Femur (tissue), 1 donor: ENCODE measurements at regions not wholly inside any gene's neighbourhood (a gene's known extent, or its start where the extent isn't known, plus 50 kb on each side); places are given as distances from the start of the nearest gene placed in this dataset.

Experiments used
- DNase-seq: peaks from one replicate; pipeline ENCODE4 v3.0.0-alpha.2; 2017

DNA sequence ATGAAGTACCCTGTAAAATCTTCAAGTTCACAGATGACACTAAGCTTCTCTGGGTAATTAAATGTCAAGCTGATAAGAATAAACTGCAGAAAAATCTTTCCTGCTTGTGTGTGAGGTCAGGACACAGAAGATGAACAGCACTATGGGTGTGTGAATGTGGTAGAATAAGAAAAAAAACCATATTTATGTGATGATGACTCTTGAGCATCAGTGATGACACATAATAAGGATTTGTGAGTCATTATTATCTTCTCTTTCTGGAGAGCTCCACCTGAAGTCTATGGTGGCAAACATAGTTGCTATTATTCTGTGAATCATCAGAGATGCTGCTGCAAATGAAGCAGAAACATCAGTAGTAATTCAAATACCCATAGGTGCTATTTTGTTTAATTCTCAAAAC is 422.4 kb downstream of the DIPK2A start:
- no peak for DNase-seq

DNA sequence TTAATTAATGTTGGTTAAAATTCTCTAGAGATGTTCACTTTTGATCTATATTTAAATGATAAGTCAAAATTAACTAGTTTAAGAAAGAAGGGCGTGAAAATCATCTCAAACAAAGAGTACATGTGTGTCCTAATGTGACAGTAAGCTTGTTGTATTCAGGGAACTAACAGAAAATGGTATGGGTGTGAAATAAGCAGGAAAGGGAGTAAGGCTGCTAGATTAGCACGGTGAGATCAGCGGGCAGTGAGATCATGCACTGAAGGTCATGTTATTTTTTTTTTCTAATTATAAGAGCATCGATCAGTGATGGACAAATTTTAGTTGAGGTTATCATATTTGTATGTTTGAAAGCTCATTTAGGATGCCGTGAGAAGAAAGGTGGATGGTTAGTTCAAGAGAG is 430.8 kb downstream of the DIPK2A start:
- no peak for DNase-seq

DNA sequence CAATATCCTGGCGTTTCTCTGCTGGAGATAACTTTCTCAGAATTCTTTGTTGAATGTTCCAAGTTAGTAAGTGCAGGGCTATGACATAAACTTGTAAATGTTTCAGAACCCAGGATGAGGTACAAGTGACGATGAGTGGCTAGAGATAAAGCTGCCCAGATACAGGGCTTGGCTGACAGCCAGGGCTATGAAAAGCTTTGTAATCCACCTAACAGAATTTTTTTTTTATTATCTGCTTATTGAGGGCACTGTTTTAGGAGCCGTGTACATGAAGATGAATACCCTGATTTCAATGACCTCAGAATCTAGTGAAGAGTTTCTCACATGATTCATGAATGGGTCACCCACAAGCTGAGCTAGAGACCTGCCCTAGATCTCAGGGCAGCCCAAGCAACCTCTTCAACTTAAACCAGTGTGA is 431.4 kb downstream of the DIPK2A start:
- DNase-seq: no peak

DNA sequence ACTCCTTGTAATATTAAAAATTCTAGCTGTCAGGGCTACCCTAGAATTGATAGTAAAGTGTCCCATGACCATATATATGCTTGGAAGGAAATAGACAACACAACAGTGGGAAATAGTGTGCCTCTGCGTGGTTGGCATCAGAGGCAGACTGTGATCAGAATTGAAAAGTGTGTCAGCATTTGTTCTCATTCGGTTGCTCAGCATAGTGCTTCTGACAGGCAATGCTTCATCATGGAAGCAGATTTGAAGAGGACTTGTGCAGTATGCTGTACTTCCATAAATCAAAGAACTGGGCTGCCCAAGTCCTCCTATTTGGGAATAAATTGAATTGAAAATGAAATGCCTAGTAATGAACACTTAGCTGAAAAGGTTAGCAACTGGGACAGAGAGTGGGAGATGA is 435.7 kb downstream of the DIPK2A start:
- DNase-seq: no peak

DNA sequence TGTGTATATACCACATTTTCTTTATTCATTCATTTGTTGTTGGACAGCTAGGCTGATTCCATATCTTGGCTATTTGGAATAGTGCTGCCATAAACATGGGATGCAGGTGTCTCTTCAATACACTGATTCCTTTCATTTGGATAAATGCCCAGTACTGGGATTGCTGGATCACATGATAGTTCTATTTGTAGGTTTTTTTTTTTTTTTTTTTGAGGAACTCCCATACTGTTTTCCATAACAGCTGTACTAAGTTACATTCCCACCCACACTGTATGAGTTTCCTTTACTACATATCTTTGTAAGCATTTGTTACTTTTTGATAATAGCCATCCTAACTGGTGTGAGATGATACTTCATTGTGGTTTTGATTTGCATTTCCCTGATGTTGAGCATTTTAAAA is 437.7 kb downstream of the DIPK2A start:
- no peak for DNase-seq

DNA sequence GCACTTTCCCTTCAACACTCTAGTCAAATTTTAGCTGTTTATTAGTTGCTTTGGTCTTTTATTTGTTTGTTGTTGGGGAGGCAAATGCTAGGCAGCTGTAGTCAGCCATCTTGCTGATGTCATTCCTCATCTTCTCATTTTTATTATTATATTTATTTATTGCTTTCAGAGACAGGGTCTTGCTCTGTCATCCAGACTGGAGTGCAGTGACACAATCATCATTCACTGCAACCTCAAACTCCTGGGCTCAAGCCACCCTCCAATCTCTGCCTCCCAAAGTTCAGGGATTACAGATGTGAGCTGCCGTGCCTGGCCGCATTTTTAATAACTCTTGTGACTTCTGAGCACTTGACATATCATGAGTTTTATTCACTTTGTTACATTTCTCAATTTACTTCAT is 441.4 kb downstream of the DIPK2A start:
- no peak for DNase-seq

DNA sequence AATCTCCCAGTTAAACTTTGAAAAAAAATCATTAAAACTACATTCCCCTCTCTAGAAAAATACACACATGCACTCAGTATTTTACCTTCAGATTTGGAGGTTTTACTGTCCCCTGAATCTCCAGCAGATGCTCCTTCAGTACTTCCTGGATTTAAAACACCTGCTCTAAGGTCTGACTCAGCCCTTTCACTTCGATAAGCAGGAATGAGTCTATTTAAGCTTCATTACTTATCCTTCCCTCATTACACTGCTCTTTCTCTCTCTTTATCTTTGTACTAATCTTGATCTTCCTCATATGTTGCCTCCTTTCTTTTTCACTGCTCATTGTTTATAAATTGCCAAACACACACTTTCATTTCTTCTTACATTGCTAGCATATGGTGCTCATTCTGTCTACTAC is 443.9 kb downstream of the DIPK2A start:
- DNase-seq: no peak

DNA sequence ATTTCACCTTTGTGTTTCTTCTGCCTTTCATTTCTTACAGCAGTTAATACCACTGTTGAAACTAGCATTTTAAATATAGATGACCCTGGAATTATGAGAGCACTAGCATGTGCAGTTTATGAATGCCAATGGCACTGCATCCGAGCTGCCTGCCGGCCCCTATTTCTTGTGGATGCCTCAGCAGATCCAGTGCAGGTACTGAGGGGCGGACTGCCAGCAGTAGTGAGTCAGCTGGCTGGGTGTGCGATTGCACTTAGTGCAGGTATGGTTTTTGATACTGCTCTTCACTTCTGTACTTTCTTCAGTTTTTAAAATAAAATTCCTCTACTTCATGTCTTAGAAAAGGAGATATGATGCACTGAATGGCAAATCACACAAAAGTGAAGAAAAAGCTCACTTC is 453.0 kb downstream of the DIPK2A start:
- DNase-seq: peak; percentile 19

DNA sequence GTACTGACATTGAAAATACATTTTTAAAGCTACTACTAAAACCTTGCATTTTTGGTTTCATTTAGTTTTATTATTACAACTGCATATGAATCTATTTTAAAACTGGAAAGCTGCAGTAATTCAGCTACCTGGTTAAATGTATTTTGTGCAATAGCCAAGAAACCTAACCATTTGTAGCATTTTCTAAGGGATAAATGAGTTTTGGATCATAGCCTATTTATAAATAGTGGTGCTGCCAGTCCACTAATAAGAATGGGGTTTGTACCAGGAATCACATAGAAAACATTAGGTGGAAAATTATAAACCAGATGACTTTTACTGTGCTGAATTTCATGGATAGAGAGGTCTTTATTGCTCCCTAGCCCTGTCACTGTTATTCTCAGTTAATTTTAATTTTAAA is 454.7 kb downstream of the DIPK2A start:
- no peak for DNase-seq

DNA sequence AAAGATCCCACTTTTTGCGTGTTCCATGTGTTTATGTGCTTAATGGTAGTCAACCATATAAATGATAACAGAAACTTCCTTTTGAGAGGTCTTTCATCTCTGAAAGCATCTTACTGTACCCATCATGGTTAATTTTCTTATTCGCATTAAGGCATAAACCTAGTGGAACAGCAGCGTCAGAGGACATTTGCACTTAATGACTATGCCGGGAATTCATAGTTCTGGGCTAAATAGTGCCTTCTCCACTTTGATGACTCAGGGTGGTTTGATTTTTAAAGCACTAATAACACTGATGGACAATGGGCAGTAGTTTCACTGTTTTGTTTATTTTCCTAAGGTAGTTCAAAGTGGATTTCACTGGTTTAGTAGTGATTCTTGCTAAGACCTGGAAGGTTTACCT is 455.3 kb downstream of the DIPK2A start:
- DNase-seq: no peak

DNA sequence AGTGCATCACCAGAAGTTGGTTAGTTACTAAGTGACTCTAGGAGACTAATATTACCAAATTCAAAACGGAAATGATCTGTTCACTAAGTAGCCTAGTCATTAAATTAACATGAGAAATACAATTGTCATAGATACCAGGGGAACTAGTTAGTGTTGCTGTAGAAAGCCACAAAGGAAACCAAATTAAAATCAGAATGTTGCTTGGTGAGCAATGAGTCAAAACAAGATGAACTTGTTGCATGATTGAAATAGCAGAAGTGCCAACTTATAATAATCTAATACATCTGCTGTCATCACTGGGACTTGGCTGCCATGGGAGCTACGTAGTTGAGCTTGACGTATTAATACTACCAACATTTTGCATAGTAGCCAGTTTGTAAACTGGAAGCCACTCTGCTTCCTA is 458.1 kb downstream of the DIPK2A start:
- DNase-seq: no peak

DNA sequence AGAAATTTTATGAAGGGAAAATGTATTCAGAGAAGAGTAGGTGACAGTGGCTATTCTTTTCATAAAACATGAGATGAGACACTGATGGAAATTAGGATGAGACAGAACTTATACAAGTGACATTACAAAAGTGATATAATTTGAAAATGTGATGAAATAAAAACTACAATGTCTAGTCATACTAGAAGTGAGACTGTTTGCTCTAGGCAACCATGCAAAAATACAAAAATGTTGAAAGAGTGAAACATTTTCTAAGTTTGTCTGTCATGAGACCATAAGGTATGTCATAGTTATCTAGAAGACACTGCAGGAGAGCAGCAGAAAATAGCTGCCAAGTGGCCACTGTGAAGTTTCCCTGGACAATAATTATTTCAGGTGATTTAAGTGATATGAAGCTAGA is 459.5 kb downstream of the DIPK2A start:
- DNase-seq: no peak

DNA sequence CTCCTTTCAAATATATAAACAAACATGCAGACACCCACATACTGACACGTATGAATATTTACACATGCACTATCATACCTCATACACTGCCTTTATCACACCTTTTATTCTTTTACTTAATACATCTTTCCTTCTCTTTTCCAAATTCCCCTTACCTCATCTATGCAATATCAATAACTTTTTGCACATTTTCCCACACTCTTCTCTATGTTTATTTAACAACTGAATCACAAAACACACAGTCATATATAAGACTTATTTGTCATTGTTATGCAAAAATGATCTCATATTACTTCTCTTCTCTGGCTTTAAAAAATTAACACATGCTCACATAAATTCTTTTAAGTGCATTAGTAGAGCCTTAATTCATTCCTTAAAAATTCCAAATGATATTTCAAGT is 461.4 kb downstream of the DIPK2A start:
- DNase-seq: no peak

DNA sequence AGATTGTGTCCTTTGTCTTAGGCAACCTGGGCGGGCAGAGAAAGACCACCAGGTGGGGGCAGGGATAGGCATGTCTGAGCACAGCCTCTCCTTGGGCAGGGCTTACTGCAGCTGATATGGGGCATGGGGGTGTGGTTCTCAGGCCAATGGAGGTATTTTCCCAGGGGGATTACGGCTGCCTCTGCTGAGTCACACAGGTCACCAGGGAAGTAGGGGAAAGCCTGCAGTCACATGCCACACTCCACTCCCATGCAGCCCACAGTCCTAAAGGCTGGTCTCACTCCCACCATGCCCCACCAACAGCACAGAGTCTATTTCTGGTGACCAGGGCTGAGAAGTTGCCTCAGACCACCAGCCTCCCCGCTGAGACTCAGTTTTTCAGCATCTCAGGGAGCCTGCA is 466.4 kb downstream of the DIPK2A start:
- no peak for DNase-seq

DNA sequence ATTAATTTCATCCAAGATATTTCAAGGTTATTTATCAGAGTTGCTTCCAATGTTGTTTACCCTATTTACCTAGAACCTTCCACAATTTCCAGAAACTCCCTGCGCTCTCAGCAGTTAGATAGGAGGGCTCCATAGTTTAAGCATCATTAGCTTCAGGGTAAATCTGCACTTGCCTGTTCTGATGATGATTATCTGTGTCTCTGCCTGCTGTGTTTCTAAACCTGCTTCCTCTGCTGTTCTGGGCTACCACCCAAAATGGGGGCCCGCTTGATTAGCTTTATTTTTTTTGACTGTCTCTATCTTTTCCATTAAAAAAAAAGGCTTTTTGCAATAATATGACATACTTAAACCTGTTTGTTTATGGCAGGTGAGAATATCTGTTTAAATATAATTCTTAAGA is 472.4 kb downstream of the DIPK2A start:
- no peak for DNase-seq

DNA sequence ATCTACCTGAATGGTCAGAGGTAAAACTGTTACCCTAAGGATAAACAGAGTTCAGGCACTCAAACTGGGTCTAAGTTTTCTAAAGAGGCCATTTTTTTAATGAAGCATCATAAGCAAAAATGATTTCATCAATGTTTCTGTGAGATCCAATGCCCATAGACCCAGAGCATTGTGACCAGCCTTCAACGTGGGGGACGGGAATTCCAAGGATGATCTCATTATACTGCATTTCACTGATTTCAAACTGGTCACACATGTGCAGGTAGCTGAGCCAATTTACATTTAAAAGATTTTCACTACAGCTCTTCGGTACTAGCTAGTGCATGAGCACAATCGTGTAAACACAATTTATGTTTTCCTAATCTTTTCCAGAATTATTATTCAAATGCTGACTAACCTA is 472.9 kb downstream of the DIPK2A start:
- DNase-seq: no peak

DNA sequence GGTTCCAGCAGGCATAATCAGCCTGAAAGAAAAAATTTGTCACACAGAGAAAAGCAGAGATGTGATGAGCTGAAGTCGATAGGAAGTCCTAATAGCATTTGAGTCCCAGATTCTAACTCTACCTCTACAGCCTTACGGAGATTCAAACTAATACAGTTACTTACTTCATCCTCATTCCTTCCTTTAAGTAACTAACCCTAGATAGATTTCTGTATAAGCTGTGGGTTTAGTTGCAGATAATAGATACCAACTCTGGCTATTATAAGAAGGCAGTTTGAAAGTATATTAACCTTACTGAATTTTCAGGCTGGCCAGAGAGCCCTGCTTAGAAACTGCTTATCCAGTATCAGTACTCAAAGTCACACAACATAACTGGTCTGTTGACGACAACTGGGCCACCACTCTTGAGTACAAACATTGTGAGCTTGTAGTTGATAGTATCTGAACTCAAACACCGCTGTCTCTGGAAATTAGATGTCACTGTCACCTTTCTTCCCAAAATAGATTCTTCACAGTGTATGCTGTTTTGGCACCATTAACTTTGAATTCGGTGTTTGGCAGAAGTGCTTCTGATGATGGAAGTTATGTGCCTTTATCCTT is 484.3 kb downstream of the DIPK2A start:
- no peak for DNase-seq

DNA sequence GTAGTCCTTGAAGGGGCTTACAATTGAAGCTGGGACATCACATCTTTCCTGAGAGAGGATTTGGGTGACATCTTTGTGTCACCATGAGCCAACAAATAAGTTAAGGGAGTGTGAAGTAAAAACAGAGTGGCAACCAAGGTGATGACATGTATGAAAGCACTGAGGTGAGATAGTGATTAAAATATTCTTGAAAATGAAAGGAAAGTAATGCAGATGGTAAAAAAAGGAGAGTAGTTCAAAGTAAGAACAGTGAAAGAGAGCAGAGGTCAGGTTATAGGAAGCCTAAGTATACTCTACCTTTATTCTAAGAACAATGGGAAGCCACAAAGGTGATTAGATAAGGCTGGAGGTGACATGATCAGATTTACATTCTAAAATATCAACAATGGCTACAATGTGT is 486.1 kb downstream of the DIPK2A start:
- DNase-seq: no peak

DNA sequence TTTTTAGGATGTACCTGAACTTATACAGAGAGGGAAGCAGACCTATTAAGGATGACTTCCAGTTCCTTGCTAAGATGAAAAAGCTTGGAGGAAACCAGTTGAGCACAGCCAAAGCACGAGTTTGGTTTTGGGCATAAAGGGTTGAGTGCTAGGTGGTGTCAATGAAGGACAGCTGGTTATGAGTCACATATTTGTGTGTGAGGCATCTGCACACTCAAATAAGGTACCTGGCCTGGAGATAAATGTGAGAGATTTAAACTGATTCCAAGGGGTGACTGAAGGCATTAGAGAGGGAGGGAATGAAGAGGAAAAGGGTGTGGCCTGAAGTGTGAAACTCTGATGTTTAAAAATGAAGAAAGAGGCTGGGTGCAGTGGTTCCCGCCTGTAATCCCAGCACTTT is 486.7 kb downstream of the DIPK2A start:
- no peak for DNase-seq

DNA sequence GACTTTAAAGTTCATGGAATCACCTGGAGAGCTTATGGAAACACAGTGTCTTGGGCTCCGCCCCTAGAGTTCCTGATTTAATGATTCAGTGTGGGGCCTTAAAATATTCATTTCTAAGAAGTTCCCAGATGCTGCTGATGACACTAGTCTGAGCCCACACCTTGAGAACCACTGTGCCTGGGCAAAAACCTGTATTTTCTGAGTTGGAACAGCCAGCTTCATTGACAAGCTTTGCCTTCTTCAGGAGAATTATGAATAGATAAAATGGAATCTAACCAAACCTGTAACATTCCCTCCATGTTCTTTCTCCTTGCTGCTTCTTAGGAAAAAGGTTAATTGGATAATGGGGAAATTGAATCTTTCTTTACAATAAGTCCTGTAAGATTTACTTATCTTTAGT is 490.7 kb downstream of the DIPK2A start:
- DNase-seq: no peak

DNA sequence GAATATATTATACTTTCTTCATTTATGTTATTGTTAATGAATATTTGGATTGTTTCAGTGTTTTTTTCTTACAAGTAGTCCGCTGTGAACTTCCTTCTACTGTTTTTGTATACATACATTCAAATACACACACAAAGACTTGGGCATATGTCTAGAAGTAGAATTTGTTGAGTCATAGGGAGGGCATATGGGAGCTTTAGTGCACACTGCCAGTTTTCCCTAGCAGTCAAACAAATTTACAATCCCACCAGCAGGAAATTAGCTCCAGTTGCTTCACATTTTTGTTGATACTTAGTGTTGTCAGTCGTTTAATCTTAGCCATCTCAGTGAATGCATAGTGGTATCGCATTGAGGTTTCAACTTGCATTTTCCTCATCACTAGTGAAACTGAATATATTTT is 492.3 kb downstream of the DIPK2A start:
- DNase-seq: no peak

DNA sequence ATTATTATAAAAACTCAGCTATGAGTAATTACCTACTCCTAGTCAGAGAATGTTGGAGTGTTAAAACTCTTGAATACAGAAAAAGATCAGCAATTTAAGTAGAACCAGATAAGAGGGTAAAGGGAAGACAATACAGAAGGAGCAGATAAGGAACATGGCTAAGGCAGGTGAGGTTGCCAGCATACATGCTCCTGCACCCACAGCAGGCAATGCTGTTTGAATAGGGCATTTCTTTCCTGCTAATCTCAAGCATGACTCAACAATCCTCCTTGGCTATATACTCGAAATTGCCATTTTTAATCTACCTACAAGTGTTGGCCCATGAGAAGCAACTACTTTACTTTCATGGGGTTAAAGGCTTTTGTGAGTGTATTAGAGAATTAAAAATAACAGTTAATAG is 494.5 kb downstream of the DIPK2A start:
- no peak for DNase-seq

DNA sequence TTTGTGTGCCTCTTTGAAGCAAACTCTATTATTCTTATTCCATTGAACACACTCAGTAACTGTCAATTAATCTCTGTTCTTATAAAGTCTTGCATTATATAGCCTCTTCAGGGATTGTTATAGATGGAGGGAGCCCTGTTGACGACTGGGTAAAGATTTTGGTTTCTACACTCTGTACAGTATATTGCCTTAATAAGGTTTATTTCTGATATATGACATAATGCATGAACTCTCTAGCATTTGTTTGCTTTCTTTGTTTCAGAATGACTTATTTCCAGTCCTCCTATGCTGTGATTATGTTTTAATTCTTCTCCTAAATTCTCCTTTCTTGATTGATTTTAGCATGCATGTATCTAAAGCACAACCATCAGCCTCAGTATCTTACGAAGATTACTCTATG is 494.9 kb downstream of the DIPK2A start:
- DNase-seq: no peak

DNA sequence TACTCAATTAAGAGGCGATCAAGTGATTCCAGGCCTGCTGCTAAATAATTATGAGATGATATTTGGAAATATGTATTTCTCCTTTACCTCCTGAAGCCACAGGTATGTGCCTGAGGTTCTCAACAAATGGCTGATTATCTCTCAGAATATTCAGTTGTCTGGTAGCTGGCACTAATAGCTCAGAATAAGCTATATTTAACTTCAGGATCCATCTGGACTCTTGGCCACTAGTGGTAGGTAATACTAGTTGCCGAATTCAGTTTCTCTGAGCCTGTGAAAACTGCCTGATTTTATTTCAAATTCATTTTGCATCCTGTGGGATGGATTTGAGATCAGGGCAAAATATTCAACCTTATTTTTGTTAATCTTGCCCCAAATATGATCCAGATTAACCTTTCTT is 499.0 kb downstream of the DIPK2A start:
- no peak for DNase-seq

DNA sequence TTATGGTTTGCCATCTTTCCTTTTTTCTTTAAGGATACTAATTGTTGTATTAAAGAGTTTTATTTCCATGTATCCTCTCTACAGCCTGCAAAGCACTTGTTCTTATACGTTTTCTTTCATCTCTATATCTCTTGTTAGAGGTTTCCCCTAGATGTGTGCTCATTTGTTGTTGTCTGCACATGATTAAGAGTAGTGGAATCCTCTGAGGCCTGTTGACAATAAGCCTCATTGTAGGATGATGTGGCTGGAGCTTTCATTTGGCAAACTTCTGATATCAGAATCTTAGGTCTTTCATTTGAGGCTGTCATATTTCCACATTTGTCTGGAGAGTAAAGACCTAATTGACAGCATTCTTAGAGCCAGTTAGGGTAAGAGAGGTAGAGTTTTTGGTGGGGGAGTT is 506.0 kb downstream of the DIPK2A start:
- DNase-seq: no peak

DNA sequence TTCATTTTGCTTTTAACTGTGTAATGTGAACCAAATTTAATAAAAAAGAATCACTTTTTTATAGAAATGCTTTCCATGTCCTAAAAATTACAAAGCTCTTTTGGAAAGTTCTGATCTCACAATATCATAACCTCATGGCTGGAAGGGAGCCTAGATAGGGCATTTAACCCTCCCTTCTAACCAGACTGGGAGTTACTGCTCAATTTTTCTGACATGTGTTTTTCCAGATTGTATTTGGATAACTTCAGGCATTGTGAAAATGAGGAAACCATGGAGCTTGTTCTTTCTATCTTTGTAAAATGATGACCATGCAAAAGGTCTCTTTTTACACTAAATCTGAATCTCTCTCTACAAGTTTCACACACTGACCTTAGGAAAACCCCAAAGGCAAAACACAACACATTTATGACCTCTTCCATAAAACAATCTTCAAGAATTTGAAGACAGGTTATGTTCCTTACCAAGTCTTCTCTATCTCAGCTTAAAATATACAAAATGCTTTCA is 508.8 kb downstream of the DIPK2A start:
- DNase-seq: no peak
